ENCODE measurements at regions not wholly inside any gene's neighbourhood (a gene's known extent, or its start where the extent isn't known, plus 50 kb on each side); places are given as distances from the start of the nearest gene placed in this dataset.

DNA sequence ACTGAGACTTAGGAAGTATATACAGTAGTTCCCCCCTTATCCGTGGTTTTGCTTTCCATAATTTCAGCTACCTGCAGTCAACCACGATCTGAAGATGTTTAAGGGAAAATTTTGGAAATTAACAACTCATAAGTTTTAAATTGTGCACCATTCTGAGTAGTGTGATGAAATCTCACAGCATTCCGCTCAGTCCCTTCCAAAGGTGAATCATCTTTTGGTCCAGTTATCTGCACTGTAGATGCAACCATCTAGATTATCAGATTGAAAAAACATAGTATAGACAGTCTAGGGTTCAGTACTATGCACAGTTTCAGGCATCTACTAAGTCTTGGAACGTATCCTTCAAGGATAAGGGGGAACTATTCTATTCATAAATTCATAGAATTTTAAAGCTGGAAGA, 109.0 kb downstream of the ANXA3 start:
- no peak overlapping the region for H3K4me3 ChIP-seq (ENCODE audit: low read depth, low read length, poor library complexity, severe bottlenecking)
- H3K4me1 ChIP-seq (ENCODE audit: insufficient read depth, low read length, poor library complexity, severe bottlenecking): peaks cover 40% of the 10 kb centered on the region
- H2AFZ ChIP-seq (ENCODE audit: low read length): no peak overlapping the region
- no peak overlapping the region for H3K27ac ChIP-seq (ENCODE audit: low read depth, low read length, poor library complexity, severe bottlenecking)
- no peaks in the 10 kb centered on the region for H3K36me3 ChIP-seq (ENCODE audit: insufficient read depth, low read length)
- DNase-seq (ENCODE audit: low spot score): no peak
- H4K20me1 ChIP-seq (ENCODE audit: insufficient read depth, low read length): no peaks in the 10 kb centered on the region
- no peaks in the 10 kb centered on the region for H3K9me3 ChIP-seq (ENCODE audit: low read length)
- CTCF ChIA-PET (ENCODE audit: unreplicated experiment): interaction anchor here (0.9 kb wide), 1 partner anchor 10 kb away, joined by 3 read pairs; no protein-coding TSS in a partner anchor
- no TSS peak for BruUV-seq (replicated peaks)
- no peak for TF ChIP-seq EZH2phosphoT487 (IDR thresholded peaks at IDR 0.05; ENCODE audit: borderline replicate concordance, low read depth, low read length)
- TF ChIP-seq, protein P1, sequence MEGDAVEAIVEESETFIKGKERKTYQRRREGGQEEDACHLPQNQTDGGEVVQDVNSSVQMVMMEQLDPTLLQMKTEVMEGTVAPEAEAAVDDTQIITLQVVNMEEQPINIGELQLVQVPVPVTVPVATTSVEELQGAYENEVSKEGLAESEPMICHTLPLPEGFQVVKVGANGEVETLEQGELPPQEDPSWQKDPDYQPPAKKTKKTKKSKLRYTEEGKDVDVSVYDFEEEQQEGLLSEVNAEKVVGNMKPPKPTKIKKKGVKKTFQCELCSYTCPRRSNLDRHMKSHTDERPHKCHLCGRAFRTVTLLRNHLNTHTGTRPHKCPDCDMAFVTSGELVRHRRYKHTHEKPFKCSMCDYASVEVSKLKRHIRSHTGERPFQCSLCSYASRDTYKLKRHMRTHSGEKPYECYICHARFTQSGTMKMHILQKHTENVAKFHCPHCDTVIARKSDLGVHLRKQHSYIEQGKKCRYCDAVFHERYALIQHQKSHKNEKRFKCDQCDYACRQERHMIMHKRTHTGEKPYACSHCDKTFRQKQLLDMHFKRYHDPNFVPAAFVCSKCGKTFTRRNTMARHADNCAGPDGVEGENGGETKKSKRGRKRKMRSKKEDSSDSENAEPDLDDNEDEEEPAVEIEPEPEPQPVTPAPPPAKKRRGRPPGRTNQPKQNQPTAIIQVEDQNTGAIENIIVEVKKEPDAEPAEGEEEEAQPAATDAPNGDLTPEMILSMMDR (conservative IDR thresholded peaks at IDR 0.05; ENCODE audit: low read length): no peak
- no peak overlapping the region for H3K4me2 ChIP-seq (ENCODE audit: low read length)
- no peaks in the 10 kb centered on the region for H3K9me2 ChIP-seq (ENCODE audit: insufficient read depth, low read length)
- no peaks in the 10 kb centered on the region for H3K79me2 ChIP-seq (ENCODE audit: insufficient read depth, low read depth, low read length)
- POLR2A ChIA-PET: interaction anchor here (0.6 to 2.9 kb wide), 14 partner anchors 11 to 158 kb away, joined by 3 to 33 read pairs (median 4); partner anchors contain the start of gene BMP2K
- intact Hi-C loops (cut with micrococcal nuclease; ENCODE audit: unreplicated experiment): no loop called here

DNA sequence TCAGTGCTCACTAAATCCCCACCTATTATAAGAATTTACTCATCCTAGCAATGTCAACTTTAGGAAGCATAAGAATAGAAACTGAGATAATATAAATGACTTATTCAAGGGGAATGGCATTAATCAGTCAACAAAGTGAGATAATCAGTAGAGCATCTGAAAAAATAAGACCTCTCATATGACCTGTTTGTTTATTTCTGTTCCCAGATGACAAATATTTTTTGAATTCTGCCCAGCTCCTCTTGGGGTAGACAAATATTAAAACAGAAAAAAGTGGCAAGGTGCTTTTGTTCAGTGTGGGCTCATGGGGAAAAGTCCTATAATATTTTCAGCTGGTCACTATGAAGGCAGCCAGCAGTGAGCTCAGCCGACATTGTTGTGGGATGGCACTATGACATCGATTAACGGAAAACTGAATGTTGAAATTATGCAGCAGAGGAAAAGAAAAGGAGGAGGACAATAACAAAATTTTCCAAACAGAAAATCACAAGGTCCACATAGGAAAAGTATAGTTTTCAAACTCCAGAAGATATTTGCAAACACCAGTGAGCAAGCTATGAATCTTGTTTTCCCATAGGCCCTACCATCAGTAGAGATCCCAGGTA, 109.6 kb downstream of the ANXA3 start:
- Histone ChIP-seq H3K9me3 (ENCODE audit: low read length) (no peaks in the 10 kb centered on the region), H3K4me3 (ENCODE audit: low read depth, low read length, poor library complexity, severe bottlenecking) (no peak overlapping the region), H4K20me1 (ENCODE audit: insufficient read depth, low read length) (no peaks in the 10 kb centered on the region), H3K4me1 (ENCODE audit: insufficient read depth, low read length, poor library complexity, severe bottlenecking) (peaks cover 37% of the 10 kb centered on the region), H3K4me2 (ENCODE audit: low read length) (no peak overlapping the region), H3K27ac (ENCODE audit: low read depth, low read length, poor library complexity, severe bottlenecking) (no peak overlapping the region), H3K79me2 (ENCODE audit: insufficient read depth, low read depth, low read length) (no peaks in the 10 kb centered on the region), H3K9me2 (ENCODE audit: insufficient read depth, low read length) (no peaks in the 10 kb centered on the region), H2AFZ (ENCODE audit: low read length) (peak overlapping the region; percentile 57), H3K36me3 (ENCODE audit: insufficient read depth, low read length) (no peaks in the 10 kb centered on the region)
- POLR2A ChIA-PET: interaction anchor here (0.6 to 2.9 kb wide), 23 partner anchors 10 to 900 kb away, joined by 3 to 33 read pairs (median 4); partner anchors contain the start of gene BMP2K
- TF ChIP-seq, protein P1 (conservative IDR thresholded peaks at IDR 0.05; ENCODE audit: low read length): no peak
- no peak for TF ChIP-seq EZH2phosphoT487 (IDR thresholded peaks at IDR 0.05; ENCODE audit: borderline replicate concordance, low read depth, low read length)
- CTCF ChIA-PET (ENCODE audit: unreplicated experiment): interaction anchor here (0.7 to 0.9 kb wide), 2 partner anchors 9 to 15 kb away, joined by 3 read pairs; no protein-coding TSS in a partner anchor
- BruUV-seq (replicated peaks): no TSS peak
- intact Hi-C loops (cut with micrococcal nuclease; ENCODE audit: unreplicated experiment): no loop called here
- DNase-seq (ENCODE audit: low spot score): no peak

DNA sequence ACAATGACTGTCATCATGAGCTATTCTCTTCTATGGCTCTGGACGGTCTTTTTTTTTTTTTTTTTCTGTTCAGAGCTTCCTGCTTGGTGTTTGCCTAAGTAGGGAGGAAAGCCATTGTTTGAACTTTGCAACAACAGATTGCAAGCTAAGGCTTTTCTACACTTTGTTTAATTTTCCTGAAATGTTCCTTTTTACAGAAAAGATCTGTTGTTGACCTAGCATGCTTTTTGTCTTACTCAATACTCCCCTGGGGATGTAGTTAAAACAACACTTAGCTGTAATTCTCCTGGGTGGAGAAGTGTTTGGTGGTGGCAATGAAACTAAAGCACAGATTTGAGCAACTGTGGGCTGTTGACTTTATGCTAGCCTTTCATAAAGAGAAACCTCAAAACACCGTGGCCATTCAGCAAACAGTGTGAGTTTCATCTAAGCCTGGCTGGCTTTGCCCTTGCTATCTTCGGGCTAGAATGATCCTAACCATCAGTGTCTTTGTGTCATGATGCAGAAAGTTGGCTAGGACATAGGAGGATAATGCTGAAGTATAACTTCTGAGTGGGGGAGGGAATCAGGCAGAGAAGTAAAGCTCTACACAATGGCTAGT, 110.5 kb downstream of the ANXA3 start:
- Histone ChIP-seq H3K4me3 (ENCODE audit: low read depth, low read length, poor library complexity, severe bottlenecking) (no peak overlapping the region), H3K4me1 (ENCODE audit: insufficient read depth, low read length, poor library complexity, severe bottlenecking) (peaks cover 36% of the 10 kb centered on the region), H3K9me2 (ENCODE audit: insufficient read depth, low read length) (no peaks in the 10 kb centered on the region), H3K36me3 (ENCODE audit: insufficient read depth, low read length) (no peaks in the 10 kb centered on the region), H3K9me3 (ENCODE audit: low read length) (no peaks in the 10 kb centered on the region), H3K27ac (ENCODE audit: low read depth, low read length, poor library complexity, severe bottlenecking) (no peak overlapping the region), H2AFZ (ENCODE audit: low read length) (peak overlapping the region; percentile 57), H3K4me2 (ENCODE audit: low read length) (peak overlapping the region; percentile 22; the same call in 1 of the 2 replicates), H4K20me1 (ENCODE audit: insufficient read depth, low read length) (no peaks in the 10 kb centered on the region), H3K79me2 (ENCODE audit: insufficient read depth, low read depth, low read length) (no peaks in the 10 kb centered on the region)
- intact Hi-C loops (cut with micrococcal nuclease; ENCODE audit: unreplicated experiment): no loop called here
- ChIA-PET POLR2A (interaction anchor here (0.6 to 2.9 kb wide), 19 partner anchors 8 to 901 kb away, joined by 3 to 33 read pairs (median 5); partner anchors contain the start of gene BMP2K), CTCF (ENCODE audit: unreplicated experiment) (no interaction called here)
- DNase-seq (ENCODE audit: low spot score): peak; percentile 20
- no peak for TF ChIP-seq EZH2phosphoT487 (IDR thresholded peaks at IDR 0.05; ENCODE audit: borderline replicate concordance, low read depth, low read length)
- TF ChIP-seq, protein P1 (conservative IDR thresholded peaks at IDR 0.05; ENCODE audit: low read length): no peak
- no TSS peak for BruUV-seq (replicated peaks)
